ENCODE measurements at regions not wholly inside any gene's neighbourhood (a gene's known extent, or its start where the extent isn't known, plus 50 kb on each side); places are given as distances from the start of the nearest gene placed in this dataset.
"Not testable (repeated sequence)": the region's sequence is repeated elsewhere in the genome, so short reads cannot be mapped to it uniquely, and the experiment has no call there.

DNA sequence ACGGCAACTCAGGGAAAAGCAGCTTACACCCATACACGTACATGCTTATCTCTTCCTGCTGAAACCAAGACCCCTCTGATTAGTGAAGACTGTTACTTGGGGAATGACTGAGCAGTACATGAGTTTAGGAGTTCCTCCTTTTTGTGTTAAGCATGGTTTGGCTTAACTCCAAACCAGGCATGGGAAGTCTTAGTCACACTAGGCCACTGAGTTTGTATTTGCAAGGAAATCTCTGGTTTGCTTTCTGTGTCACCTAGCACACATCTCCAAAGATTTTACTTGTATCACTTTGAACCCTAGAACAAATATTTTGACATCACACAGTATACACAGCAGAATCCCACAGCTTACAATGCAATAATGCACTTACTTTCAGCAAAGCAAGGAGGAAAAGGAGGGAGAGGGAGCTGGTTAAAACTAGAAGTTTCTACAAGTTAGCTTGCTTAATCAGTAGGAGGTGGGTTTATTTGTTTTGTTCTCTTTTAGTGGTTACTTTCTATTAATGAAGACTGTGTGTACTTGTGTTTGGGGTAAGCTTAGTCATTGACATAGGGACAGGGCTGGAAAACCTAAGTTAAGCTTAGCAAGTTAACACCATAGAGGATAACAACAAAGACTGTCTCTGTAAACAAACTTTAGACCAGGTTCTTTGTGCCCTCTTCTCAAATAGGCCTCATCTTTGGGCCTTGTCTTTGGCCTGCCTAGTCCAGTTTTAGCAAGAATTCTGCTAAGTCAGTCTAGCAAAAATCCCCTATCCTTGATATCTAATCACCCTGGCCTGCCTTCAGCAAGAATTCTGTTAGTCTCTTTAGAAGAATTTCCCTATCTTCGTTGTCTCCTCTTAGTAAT lies 219.4 kb downstream of the MREG start:
- DNase-seq: no peak

DNA sequence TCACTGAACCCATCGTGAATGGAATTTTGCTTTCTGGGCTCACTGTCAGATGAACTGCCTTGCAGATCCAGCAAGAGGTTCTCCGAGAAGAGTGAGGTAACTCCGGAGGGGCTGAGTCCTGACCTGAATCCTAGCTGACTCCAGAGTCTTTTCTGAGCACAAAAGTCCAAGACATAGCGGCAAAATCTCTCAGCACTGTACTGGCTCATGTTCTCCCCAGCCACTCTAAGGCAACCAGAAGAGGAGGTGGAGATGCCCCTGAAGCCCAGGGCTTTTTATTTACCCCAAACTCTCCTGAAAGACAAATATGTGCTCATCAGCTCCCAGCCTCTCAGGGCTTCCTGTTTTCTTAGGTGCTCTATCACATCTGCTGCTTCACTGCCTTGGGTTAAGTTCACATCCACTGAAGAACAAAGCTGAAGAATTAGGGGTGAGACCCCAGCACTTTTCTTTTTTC lies 221.8 kb downstream of the MREG start:
- no peak for DNase-seq

GRCh38 chr2:215790523-215791421 lies 222.6 kb downstream of the MREG start:
- no peak for DNase-seq

GRCh38 chr2:215787565-215788178 lies 225.7 kb downstream of the MREG start:
- no peak for DNase-seq

GRCh38 chr2:215787025-215787424 lies 226.3 kb downstream of the MREG start:
- DNase-seq: no peak

DNA sequence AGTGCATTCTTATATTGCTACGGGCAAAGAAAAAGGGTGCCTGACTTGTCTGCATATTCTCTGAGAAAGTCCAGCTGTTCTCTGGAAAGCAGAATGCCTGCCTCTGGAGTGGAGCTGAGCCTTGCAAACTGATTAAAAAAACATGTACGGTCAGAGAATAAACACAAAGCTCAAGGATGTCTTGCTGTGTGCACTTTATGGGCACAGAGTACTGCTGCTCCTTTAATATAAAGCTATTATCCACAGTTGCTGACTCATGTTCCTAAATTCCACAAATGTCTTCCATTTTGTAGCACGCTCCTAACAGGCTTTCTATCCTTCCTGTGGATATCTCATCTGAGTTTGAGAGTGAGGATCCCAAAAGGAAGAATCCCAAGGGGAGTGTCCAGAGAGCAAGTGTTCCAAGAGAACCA lies 229.0 kb downstream of the MREG start:
- no peak for DNase-seq

GRCh38 chr2:215783640-215784039 lies 229.7 kb downstream of the MREG start:
- not testable (repeated sequence) for DNase-seq

DNA sequence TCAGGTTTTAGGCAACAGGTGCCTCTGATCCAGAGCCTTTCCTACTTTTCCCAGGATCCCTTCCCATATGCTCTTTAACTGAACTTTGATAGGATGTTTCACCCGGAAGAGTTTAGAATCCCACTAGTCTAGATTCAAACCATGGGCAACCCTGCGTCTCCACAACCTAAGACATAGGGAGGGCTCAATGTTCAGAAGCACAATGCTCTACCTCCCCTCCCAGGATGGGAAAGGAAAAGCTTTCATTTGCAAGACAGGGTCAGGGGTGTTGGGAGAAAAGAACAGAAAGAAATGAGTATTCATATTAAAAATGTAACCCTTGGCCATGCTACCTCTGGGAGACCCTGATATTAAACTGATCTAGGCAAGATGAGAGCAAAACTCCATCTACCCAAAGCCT lies 230.4 kb downstream of the MREG start:
- DNase-seq: no peak

DNA sequence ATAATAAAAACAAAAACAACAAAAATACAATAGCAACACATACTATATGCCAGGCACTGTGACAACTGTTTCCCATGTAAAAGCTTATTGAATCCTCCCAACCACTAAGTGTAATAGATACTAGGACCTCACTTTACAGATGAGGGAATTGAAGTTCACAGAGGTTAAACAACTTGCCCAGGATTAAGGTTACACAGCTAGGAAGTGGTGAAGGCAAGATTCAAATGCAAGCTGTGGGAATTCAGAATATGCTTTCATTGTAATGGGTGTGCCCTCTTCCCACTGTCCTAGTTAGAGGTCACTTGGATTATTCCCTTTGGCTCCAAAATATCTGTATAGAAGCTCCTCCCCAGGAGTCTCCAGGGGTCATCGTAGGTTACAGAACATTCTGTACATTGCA lies 231.1 kb downstream of the MREG start:
- DNase-seq: no peak

DNA sequence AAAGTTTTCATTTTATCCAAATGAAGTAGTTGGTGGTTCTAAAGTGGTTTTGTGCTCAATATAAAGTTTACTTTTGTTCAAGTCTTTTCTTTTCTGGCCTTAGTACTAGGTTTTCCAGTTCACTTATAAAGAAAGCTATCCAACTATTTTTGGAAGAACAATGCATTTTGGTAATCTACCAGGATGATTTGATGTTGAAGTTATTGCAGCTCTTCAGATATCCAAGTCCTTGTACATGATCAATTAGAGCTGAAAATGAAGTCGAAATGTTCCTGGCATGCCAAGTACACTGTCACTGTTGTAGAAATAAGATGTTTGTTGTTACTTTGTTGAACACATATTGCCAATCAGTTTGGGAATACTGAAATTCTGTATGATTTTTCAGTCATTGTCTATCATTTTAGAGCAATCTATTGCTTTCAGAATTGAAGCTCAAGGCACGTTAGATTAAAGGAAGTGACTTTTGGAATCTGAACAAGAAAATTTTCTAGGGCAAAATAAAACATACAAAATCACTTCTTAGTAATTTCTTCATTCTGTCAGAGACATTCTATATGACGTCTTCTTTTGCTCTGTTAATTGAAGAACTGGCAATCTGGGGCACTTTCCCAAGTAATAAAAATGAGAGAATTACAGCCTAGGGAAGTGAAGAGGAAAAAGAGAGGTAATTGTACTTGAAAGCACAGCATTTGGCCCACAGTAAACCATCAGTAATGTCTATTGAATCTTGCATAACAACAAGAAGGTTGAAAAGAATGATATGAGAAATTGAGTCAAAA lies 232.3 kb downstream of the MREG start:
- no peak for DNase-seq

GRCh38 chr2:215780313-215780712 lies 233.0 kb downstream of the MREG start:
- DNase-seq: no peak

DNA sequence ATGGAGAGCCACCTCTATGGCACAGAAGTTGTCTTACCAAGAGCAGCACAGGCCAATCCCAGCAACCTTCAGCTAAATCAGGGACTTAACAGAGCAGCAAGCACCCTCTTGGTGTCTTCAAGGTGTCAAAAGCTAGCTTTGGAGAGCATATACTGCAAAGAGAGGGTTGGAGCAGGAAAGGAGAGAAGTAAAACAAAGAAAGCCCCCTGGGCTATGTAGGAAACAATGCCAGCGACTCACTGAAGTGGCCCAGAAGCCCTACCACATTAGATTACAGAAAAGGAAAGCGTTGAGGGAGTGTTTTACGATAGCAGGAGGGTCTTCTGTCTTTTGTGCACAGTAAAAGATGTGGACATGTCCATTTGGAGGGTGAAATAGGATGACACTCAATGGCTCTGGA lies 233.4 kb downstream of the MREG start:
- DNase-seq: no peak

GRCh38 chr2:215777465-215778044 lies 235.8 kb downstream of the MREG start:
- no peak for DNase-seq

GRCh38 chr2:215775106-215775505 lies 238.2 kb downstream of the MREG start:
- DNase-seq: no peak

DNA sequence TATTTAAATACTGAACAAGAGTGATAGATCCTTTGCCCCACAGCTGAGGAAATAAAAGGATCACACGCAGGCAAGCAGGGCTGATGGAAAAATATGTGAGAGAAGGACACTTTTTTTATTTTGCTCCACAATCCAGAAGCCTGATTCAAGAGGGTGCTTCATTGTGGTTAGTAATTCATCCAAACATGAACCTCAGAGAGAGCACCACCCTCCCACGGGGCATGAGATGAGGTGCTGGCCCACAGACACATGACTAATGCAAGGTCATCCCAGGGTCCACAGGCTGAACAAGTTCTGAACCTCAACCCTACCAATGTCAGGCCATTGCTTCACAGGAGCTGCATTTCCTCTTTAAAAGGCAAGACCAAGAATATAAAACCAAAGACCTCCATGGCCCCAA lies 239.6 kb downstream of the MREG start:
- no peak for DNase-seq

- no peak for DNase-seq
Measured at GRCh38 chr2:215772634-215773563, 240.5 kb downstream of the MREG start.

- no peak for DNase-seq
Measured at GRCh38 chr2:215772003-215772402, 241.3 kb downstream of the MREG start.

DNA sequence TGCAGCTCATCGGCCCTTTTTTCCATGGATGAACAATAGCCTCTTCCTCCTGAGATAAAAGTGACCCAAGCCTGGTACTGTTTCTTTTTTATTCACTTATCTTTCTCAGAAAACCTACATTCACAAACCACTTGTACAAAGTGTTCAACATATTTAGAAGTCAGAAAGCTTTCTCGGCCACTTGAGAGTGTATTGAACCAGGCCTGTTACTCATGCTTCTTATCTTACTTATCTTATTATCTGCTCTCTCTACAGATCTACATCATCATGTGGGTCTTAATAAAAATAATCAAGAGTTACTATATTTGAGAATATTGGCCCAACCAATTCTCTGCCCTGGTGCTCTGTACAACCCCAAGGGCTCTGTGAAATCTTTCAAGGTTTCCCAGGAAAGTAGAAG lies 242.1 kb downstream of the MREG start:
- DNase-seq: no peak

GRCh38 chr2:215770668-215771067 lies 242.7 kb downstream of the MREG start:
- DNase-seq: no peak

DNA sequence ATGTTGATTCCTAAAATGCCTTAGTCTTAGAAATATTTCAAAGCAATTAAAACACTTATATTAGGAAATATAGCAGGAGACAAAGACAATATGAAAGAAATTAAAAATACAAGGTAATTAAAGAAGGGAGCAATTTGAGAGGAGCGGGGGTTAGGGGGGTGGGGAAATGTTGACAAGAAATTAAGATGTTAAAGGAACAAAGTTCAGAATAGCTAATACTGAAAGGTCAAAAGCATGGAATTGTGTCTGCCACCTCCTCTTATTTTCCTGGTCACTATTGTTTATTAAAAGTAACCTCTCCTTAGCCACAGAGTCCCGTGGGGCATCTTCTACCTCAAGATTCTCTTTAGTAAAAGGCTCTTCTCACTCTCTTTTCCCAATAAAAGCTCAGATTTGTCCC lies 244.1 kb downstream of the MREG start:
- no peak for DNase-seq

- DNase-seq: no peak
Measured at GRCh38 chr2:215767625-215768024, 245.7 kb downstream of the MREG start.

Data from COR-L47 (cell line).